K562 (cell line): ENCODE measurements at regions not wholly inside any gene's neighbourhood (a gene's known extent, or its start where the extent isn't known, plus 50 kb on each side); places are given as distances from the start of the nearest gene placed in this dataset.

Source experiments
- CTCF ChIP-seq, 3 experiments: IDR thresholded peaks in 2 of 3; conservative IDR thresholded peaks in 1 of 3; 2 replicates each; pipeline ENCODE4 v1.5.1; 2011 to 2012; ENCODE audit warnings: low read length in 3 of 3, mild to moderate bottlenecking in 3 of 3, control low read depth in 2 of 3, improper control_type of control experiment in 1 of 3, inconsistent platforms in 1 of 3, low read depth in 1 of 3, mixed read lengths in 1 of 3, moderate library complexity in 1 of 3; ENCODE audit not compliant: insufficient read depth in 2 of 3
- ZFPM2 ChIP-seq: fragments of 250-450 bp; sonication (Bioruptor Pico); IDR thresholded peaks from 2 replicates; pipeline ENCODE4 v1.5.1; 2022; ENCODE audit warnings: mild to moderate bottlenecking

GRCh38 chr12:90304231-90304630 is 595.6 kb upstream of the ATP2B1 start:
- no peak for TF ChIP-seq CTCF (IDR thresholded peaks at IDR 0.05 in 2 of 3, conservative IDR thresholded peaks at IDR 0.05 in 1 of 3; ENCODE audit: insufficient read depth in 2 of 3, low read depth in 1 of 3, low read length in 3 of 3)
- no peak for TF ChIP-seq ZFPM2 (CRISPR knock-in tag)
